H1 (cell line): ENCODE measurements at regions not wholly inside any gene's neighbourhood (a gene's known extent, or its start where the extent isn't known, plus 50 kb on each side); places are given as distances from the start of the nearest gene placed in this dataset.

Experiments used
- CTCF ChIA-PET: fragments of 300-600 bp; sonication (Branson Sonifier 250); formaldehyde crosslinking; loops from one replicate; lab custom pipeline; 2021; ENCODE audit not compliant: partially characterized antibody; lab: Charles Lee
- POLR2A ChIA-PET: fragments of 300-600 bp; sonication (Branson Sonifier 250); formaldehyde crosslinking; loops from one replicate; lab custom pipeline; 2021; ENCODE audit warnings: inconsistent platforms; ENCODE audit not compliant: partially characterized antibody; lab: Charles Lee
- DNase-seq, 2 experiments: peaks; one replicate each; pipeline versions ENCODE4 v3.0.0 to v3.0.0-alpha.2; 2010 to 2022; ENCODE audit warnings: low spot score in 2 of 2, low read depth in 1 of 2, mixed read lengths in 1 of 2
- FAIRE-seq: peaks from 2 replicates; lab custom pipeline; 2011; peaks lifted over from hg19 to GRCh38; lab: Jason Lieb, UNC
- H2AFZ ChIP-seq: 2 replicates; pipeline ENCODE4 v1.8.1; 2012; ENCODE audit warnings: low read length, inconsistent platforms
- H2AK5ac ChIP-seq: 2 replicates; pipeline ENCODE4 v1.6.1; 2013; ENCODE audit warnings: low read depth, low read length
- H2BK120ac ChIP-seq: replicated peaks from 2 replicates; pipeline ENCODE3; 2013; ENCODE audit warnings: low read depth, low read length, inconsistent platforms
- H2BK12ac ChIP-seq: 2 replicates; pipeline ENCODE4 v1.6.1; 2013; ENCODE audit warnings: low read depth, low read length
- H2BK15ac ChIP-seq: 2 replicates; pipeline ENCODE4 v1.6.1; 2013; ENCODE audit warnings: low read length
- H2BK20ac ChIP-seq: 2 replicates; pipeline ENCODE4 v1.6.1; 2013; ENCODE audit warnings: low read length
- H2BK5ac ChIP-seq: 2 replicates; pipeline ENCODE4 v1.6.1; 2013; ENCODE audit warnings: low read depth, low read length
- H3K14ac ChIP-seq: 2 replicates; pipeline ENCODE4 v1.6.1; 2013; ENCODE audit warnings: inconsistent platforms; ENCODE audit not compliant: insufficient read length
- H3K18ac ChIP-seq: 2 replicates; pipeline ENCODE4 v1.6.1; 2013; ENCODE audit warnings: low read length; ENCODE audit errors: extremely low read depth
- H3K23ac ChIP-seq: 2 replicates; pipeline ENCODE4 v1.6.1; 2013; ENCODE audit warnings: inconsistent platforms; ENCODE audit not compliant: insufficient read length
- H3K23me2 ChIP-seq: 2 replicates; pipeline ENCODE4 v1.6.1; 2013; ENCODE audit warnings: low read depth, low read length
- H3K27ac ChIP-seq: 2 replicates; pipeline ENCODE4 v1.6.1; 2011; ENCODE audit warnings: low read depth, low read length, inconsistent platforms
- H3K27me3 ChIP-seq, 4 experiments: replicated peaks in 1 of 4; 1 replicate in 1 of 4; 2 replicates in 3 of 4; pipeline versions ENCODE4 v1.6.1 to v1.8.1; 2011 to 2013; ENCODE audit warnings: low read length in 3 of 4, mild to moderate bottlenecking in 3 of 4, inconsistent platforms in 2 of 4, mixed read lengths in 2 of 4, moderate library complexity in 1 of 4; ENCODE audit not compliant: control insufficient read depth in 3 of 4, insufficient read depth in 3 of 4; ENCODE audit errors: extremely low read depth in 1 of 4
- H3K36me3 ChIP-seq, 4 experiments: 2 replicates each; pipeline versions ENCODE4 v1.6.1 to v1.8.1; 2011 to 2013; ENCODE audit warnings: mild to moderate bottlenecking in 4 of 4, low read length in 3 of 4, moderate library complexity in 2 of 4, control low read depth in 1 of 4, inconsistent platforms in 1 of 4; ENCODE audit not compliant: insufficient read depth in 4 of 4, control insufficient read depth in 2 of 4
- H3K4ac ChIP-seq: replicated peaks from 2 replicates; pipeline ENCODE3; 2013; ENCODE audit warnings: low read length, low read depth, mixed read lengths, inconsistent platforms; ENCODE audit not compliant: insufficient read length
- H3K4me1 ChIP-seq, 4 experiments: replicated peaks in 1 of 4; 1 replicate in 1 of 4; 2 replicates in 3 of 4; pipeline versions ENCODE4 v1.6.1 to v1.8.1; 2011 to 2013; ENCODE audit warnings: low read length in 3 of 4, inconsistent platforms in 2 of 4, mixed read lengths in 1 of 4; ENCODE audit not compliant: insufficient read depth in 4 of 4, control insufficient read depth in 3 of 4
- H3K4me2 ChIP-seq, 2 experiments: 2 replicates each; pipeline versions ENCODE4 v1.6.1 to v1.8.1; 2011 to 2013; ENCODE audit warnings: low read depth in 2 of 2, low read length in 2 of 2, control low read depth in 1 of 2, inconsistent platforms in 1 of 2, mild to moderate bottlenecking in 1 of 2; ENCODE audit not compliant: insufficient read depth in 1 of 2
- H3K4me3 ChIP-seq, 4 experiments: fragments of 200-600, 300-600 bp in 1 of 4; sonication (generic), shearing (Covaris generic), sonication (Bioruptor Twin) in 1 of 4; 2 replicates each; pipeline versions ENCODE4 v1.5.1 to v1.8.1; 2011 to 2016; ENCODE audit warnings: low read length in 4 of 4, low read depth in 3 of 4, control low read depth in 2 of 4, inconsistent platforms in 2 of 4, mild to moderate bottlenecking in 2 of 4, mixed read lengths in 1 of 4, moderate library complexity in 1 of 4; ENCODE audit not compliant: insufficient read depth in 2 of 4; ENCODE audit errors: extremely low read depth in 1 of 4
- H3K56ac ChIP-seq: replicated peaks from 2 replicates; pipeline ENCODE3; 2013; ENCODE audit warnings: low read depth, mild to moderate bottlenecking, mixed read lengths, low read length, inconsistent platforms; ENCODE audit not compliant: insufficient read length
- H3K79me1 ChIP-seq: 2 replicates; pipeline ENCODE4 v1.6.1; 2013; ENCODE audit warnings: low read depth, low read length, control low read depth
- H3K79me2 ChIP-seq, 2 experiments: 2 replicates each; pipeline versions ENCODE4 v1.6.1 to v1.8.1; 2012 to 2013; ENCODE audit warnings: low read length in 2 of 2, mild to moderate bottlenecking in 2 of 2, inconsistent platforms in 1 of 2; ENCODE audit not compliant: insufficient read depth in 2 of 2, control insufficient read depth in 1 of 2
- H3K9ac ChIP-seq, 4 experiments: replicated peaks in 1 of 4; 1 replicate in 1 of 4; 2 replicates in 3 of 4; pipeline versions ENCODE4 v1.6.1 to v1.8.1; 2011 to 2013; ENCODE audit warnings: low read depth in 3 of 4, low read length in 3 of 4, control low read depth in 2 of 4, mild to moderate bottlenecking in 2 of 4, moderate library complexity in 2 of 4, inconsistent platforms in 1 of 4; ENCODE audit errors: extremely low read depth in 1 of 4
- H3K9me3 ChIP-seq, 2 experiments: 2 replicates each; pipeline versions ENCODE4 v1.6.1 to v1.8.1; 2012 to 2013; ENCODE audit warnings: mild to moderate bottlenecking in 2 of 2, moderate library complexity in 2 of 2, control low read depth in 1 of 2, inconsistent platforms in 1 of 2, low read depth in 1 of 2, low read length in 1 of 2, mixed read lengths in 1 of 2; ENCODE audit not compliant: insufficient read depth in 2 of 2
- H4K20me1 ChIP-seq, 2 experiments: replicated peaks in 1 of 2; 2 replicates each; pipeline versions ENCODE3 to v1.8.1; 2011 to 2013; ENCODE audit warnings: inconsistent platforms in 2 of 2, low read length in 2 of 2, mild to moderate bottlenecking in 1 of 2; ENCODE audit not compliant: insufficient read depth in 2 of 2, control insufficient read depth in 1 of 2
- H4K5ac ChIP-seq: 2 replicates; pipeline ENCODE4 v1.6.1; 2013; ENCODE audit warnings: low read length, low read depth, mixed read lengths, inconsistent platforms; ENCODE audit not compliant: insufficient read length
- H4K8ac ChIP-seq: 2 replicates; pipeline ENCODE4 v1.8.0; 2013; ENCODE audit warnings: mild to moderate bottlenecking, moderate library complexity, low read length, inconsistent platforms; ENCODE audit not compliant: insufficient read depth; ENCODE audit errors: extremely low read depth
- H4K91ac ChIP-seq: replicated peaks from 2 replicates; pipeline ENCODE3; 2013; ENCODE audit warnings: low read length, mixed read lengths, inconsistent platforms; ENCODE audit not compliant: insufficient read length
- CEBPB ChIP-seq: IDR thresholded peaks from 2 replicates; pipeline ENCODE4 v1.6.1; 2012; ENCODE audit warnings: low read depth, low read length
- E2F6 ChIP-seq: IDR thresholded peaks from 2 replicates; pipeline ENCODE4 v1.6.1; 2012; ENCODE audit warnings: inconsistent platforms
- EP300 ChIP-seq, 2 experiments: IDR thresholded peaks; 1 replicate in 1 of 2; 2 replicates in 1 of 2; pipeline ENCODE4 v1.6.1; 2011 to 2012; ENCODE audit warnings: low read depth in 2 of 2, low read length in 2 of 2, mild to moderate bottlenecking in 2 of 2, borderline replicate concordance in 1 of 2, inconsistent platforms in 1 of 2, moderate library complexity in 1 of 2
- FOSL1 ChIP-seq: IDR thresholded peaks from 2 replicates; pipeline ENCODE4 v1.6.1; 2011; ENCODE audit warnings: mild to moderate bottlenecking, low read depth, low read length, moderate library complexity; ENCODE audit not compliant: insufficient read depth
- GTF2F1 ChIP-seq: IDR thresholded peaks from 2 replicates; pipeline ENCODE4 v1.6.1; 2012; ENCODE audit warnings: low read depth, low read length, improper control_type of control experiment, borderline replicate concordance
- JUN ChIP-seq: IDR thresholded peaks from 2 replicates; pipeline ENCODE4 v1.6.1; 2011; ENCODE audit warnings: low read depth, mild to moderate bottlenecking, improper control_type of control experiment, low read length
- RBBP5 ChIP-seq: IDR thresholded peaks from 2 replicates; pipeline ENCODE4 v1.7.1; 2012; ENCODE audit warnings: low read depth, mild to moderate bottlenecking, inconsistent platforms, low read length, moderate library complexity, borderline replicate concordance
- RNF2 ChIP-seq: fragments of 200-900, 300-1000 bp; sonication (generic); IDR thresholded peaks from 2 replicates; pipeline ENCODE4 v1.7.1; 2016; ENCODE audit warnings: borderline replicate concordance, low read depth, mild to moderate bottlenecking, antibody characterized with exemption, low read length; ENCODE audit not compliant: poor library complexity, severe bottlenecking; ENCODE audit errors: missing control alignments
- SIN3A ChIP-seq, 2 experiments: IDR thresholded peaks in 1 of 2; conservative IDR thresholded peaks in 1 of 2; 2 replicates each; pipeline ENCODE4 v1.6.1; 2011 to 2012; ENCODE audit warnings: low read length in 2 of 2, improper control_type of control experiment in 1 of 2, low read depth in 1 of 2, mild to moderate bottlenecking in 1 of 2
- SP2 ChIP-seq: IDR thresholded peaks from 2 replicates; pipeline ENCODE4 v1.6.1; 2012; ENCODE audit warnings: mild to moderate bottlenecking, low read length, inconsistent platforms
- WGBS, 2 experiments: shearing (Covaris generic) in 1 of 2; methylation state at CpG; one replicate each; pipeline versions ENCODE4 v1.1.6 to v1.1.7; 2013 to 2015; ENCODE audit warnings: low lambda C conversion rate in 2 of 2, mixed read lengths in 2 of 2, inconsistent platforms in 1 of 2, low coverage in 1 of 2, missing lambda C conversion rate in 1 of 2; ENCODE audit not compliant: insufficient replicate concordance in 2 of 2, insufficient coverage in 1 of 2, insufficient read length in 1 of 2; ENCODE audit errors: extremely low coverage in 1 of 2, missing lambda C conversion rate in 1 of 2; 5-methylcytosine and 5-hydroxymethylcytosine counted together

- no peak overlapping the region for H3K27ac ChIP-seq
- no peak overlapping the region for H2AFZ ChIP-seq
- peaks cover 0 to 3% (median 1%) of the 10 kb centered on the region in 4 experiments; a peak in 1 of 7 replicates for H3K27me3 ChIP-seq
- H2BK12ac ChIP-seq: no peak overlapping the region; the same call in 1 of the 2 replicates
- ChIA-PET POLR2A (interaction anchor here (1.0 to 2.9 kb wide), 2 partner anchors 9 to 18 kb away, joined by 3 to 6 read pairs; no protein-coding TSS in a partner anchor), CTCF (interaction anchor here (0.9 to 2.7 kb wide), 4 partner anchors 9 to 48 kb away, joined by 3 to 14 read pairs (median 4); no protein-coding TSS in a partner anchor)
- 86% methylated on average over 12 of the region's 12 CpGs; no CpG with 5 or more reads in 1 of the 2 experiments for WGBS, 2 experiments
- no peak overlapping the region; the same call in 1 of the 2 replicates for H2BK20ac ChIP-seq
- no peak overlapping the region for H3K14ac ChIP-seq
- no peaks in the 10 kb centered on the region for H3K79me1 ChIP-seq
- H4K91ac ChIP-seq: no peak overlapping the region
- H3K36me3 ChIP-seq: no peaks in the 10 kb centered on the region
- TF ChIP-seq SIN3A (conservative IDR thresholded peaks at IDR 0.05 in 1 of 2, IDR thresholded peaks at IDR 0.05 in 1 of 2; ENCODE audit: low read depth in 1 of 2, low read length in 2 of 2): no peak
- TF ChIP-seq SP2: no peak
- TF ChIP-seq EP300 (IDR thresholded peaks at IDR 0.05; ENCODE audit: borderline replicate concordance in 1 of 2, low read depth in 2 of 2, low read length in 2 of 2): no peak
- no peak for TF ChIP-seq E2F6
- TF ChIP-seq RBBP5: no peak
- no peak for TF ChIP-seq GTF2F1
- TF ChIP-seq FOSL1: no peak
- no peak for TF ChIP-seq JUN
- TF ChIP-seq RNF2: no peak
- no peak for TF ChIP-seq CEBPB
- no peak overlapping the region for H3K4ac ChIP-seq
- no peak overlapping the region for H2BK5ac ChIP-seq
- H4K5ac ChIP-seq: no peak overlapping the region
- H3K9me3 ChIP-seq: 0 out of 4 replicates have a peak, but pooled peaks cover 0 to 2% of the 10 kb centered on the region in 2 experiments
- no peak overlapping the region for H3K56ac ChIP-seq
- no peak overlapping the region for H3K23ac ChIP-seq
- H3K4me3 ChIP-seq: no peak overlapping the region
- no peak overlapping the region for H3K9ac ChIP-seq
- no peaks in the 10 kb centered on the region for H3K79me2 ChIP-seq
- no peaks in the 10 kb centered on the region for H3K23me2 ChIP-seq
- H4K8ac ChIP-seq: no peak overlapping the region
- H3K4me2 ChIP-seq: peak overlapping the region in 1 of 2 experiments; percentile 17; a peak in 1 of 4 replicates
- H2BK120ac ChIP-seq: no peak overlapping the region
- H4K20me1 ChIP-seq: no peaks in the 10 kb centered on the region
- peaks cover 3 to 20% (median 9%) of the 10 kb centered on the region in 4 experiments for H3K4me1 ChIP-seq
- H2BK15ac ChIP-seq: no peak overlapping the region
- no peak for FAIRE-seq
- H2AK5ac ChIP-seq: no peak overlapping the region
- no peak for DNase-seq
- no peak overlapping the region for H3K18ac ChIP-seq
Observed at GRCh38 chr16:86827521-86827920, 249.2 kb downstream of the FOXL1 start.
